ENCODE measurements at regions not wholly inside any gene's neighbourhood (a gene's known extent, or its start where the extent isn't known, plus 50 kb on each side); places are given as distances from the start of the nearest gene placed in this dataset.
A peak's percentile ranks its signal among the peaks of the same experiment; 100 is the strongest.

DNA sequence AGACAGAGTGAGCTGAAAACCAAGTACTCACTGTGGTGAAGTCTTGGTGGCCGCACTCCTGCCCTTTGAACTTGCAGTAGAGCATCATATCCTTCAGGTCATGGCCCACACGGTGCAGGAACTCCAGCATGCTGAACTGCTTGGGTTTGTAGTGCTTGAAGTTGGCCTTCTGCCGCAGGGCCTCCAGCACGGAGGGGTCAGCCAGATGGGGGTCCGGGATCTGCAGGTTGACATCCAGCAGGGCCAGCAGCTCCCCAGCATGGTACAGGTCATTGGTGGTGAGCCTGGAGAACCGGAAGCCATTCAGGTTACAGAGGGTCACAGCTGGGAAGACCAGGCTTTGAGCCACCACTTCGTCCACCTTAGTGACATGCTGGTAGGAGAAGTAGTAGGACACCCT lies 99.1 kb upstream of the CCL2 start:
- TF ChIP-seq, protein P1, sequence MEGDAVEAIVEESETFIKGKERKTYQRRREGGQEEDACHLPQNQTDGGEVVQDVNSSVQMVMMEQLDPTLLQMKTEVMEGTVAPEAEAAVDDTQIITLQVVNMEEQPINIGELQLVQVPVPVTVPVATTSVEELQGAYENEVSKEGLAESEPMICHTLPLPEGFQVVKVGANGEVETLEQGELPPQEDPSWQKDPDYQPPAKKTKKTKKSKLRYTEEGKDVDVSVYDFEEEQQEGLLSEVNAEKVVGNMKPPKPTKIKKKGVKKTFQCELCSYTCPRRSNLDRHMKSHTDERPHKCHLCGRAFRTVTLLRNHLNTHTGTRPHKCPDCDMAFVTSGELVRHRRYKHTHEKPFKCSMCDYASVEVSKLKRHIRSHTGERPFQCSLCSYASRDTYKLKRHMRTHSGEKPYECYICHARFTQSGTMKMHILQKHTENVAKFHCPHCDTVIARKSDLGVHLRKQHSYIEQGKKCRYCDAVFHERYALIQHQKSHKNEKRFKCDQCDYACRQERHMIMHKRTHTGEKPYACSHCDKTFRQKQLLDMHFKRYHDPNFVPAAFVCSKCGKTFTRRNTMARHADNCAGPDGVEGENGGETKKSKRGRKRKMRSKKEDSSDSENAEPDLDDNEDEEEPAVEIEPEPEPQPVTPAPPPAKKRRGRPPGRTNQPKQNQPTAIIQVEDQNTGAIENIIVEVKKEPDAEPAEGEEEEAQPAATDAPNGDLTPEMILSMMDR (IDR thresholded peaks at IDR 0.05; ENCODE audit: extremely low read depth, low read depth, low read length), result no peak
- DNase-seq (ENCODE audit: insufficient read length, low spot score, missing footprints), result peak; percentile 17
- Histone ChIP-seq H3K79me2 (ENCODE audit: insufficient read depth, low read length) (no peaks in the 10 kb centered on the region), H3K27me3 (ENCODE audit: insufficient read depth, low read length) (peaks cover 7% of the 10 kb centered on the region), H4K20me1 (ENCODE audit: insufficient read depth, low read length) (no peaks in the 10 kb centered on the region), H2AFZ (ENCODE audit: low read length) (no peak overlapping the region), H3K4me3 (ENCODE audit: insufficient read depth, low read length) (no peak overlapping the region), H3K4me1 (ENCODE audit: insufficient read depth, low read length) (no peaks in the 10 kb centered on the region), H3K27ac (ENCODE audit: low read depth, low read length) (no peak overlapping the region), H3K4me2 (ENCODE audit: insufficient read depth, low read length) (no peak overlapping the region), H3K9me3 (ENCODE audit: low read depth, low read length) (no peaks in the 10 kb centered on the region), H3K36me3 (ENCODE audit: insufficient read depth, low read length) (no peaks in the 10 kb centered on the region)

DNA sequence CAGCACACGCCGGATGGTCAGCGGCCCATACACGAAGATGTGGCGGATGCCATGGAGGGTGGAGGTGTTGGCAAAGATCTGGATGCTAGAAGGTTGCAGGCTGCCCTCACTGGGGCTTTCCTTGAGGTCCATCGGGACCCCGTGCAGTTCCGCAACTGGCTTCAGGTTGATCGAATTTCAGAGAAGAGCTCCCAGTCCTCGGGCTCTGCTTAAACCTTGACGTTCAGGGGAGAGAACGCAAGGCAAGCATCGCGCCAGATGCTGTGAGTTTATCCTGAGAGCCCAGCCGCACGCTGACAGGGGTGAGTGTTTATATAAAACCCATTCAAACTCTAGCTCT lies 98.7 kb upstream of the CCL2 start:
- Histone ChIP-seq H3K4me1 (ENCODE audit: insufficient read depth, low read length) (no peaks in the 10 kb centered on the region), H3K27me3 (ENCODE audit: insufficient read depth, low read length) (peaks cover 10% of the 10 kb centered on the region), H3K4me3 (ENCODE audit: insufficient read depth, low read length) (no peak overlapping the region), H3K79me2 (ENCODE audit: insufficient read depth, low read length) (no peaks in the 10 kb centered on the region), H3K4me2 (ENCODE audit: insufficient read depth, low read length) (no peak overlapping the region), H4K20me1 (ENCODE audit: insufficient read depth, low read length) (no peaks in the 10 kb centered on the region), H3K9me3 (ENCODE audit: low read depth, low read length) (no peaks in the 10 kb centered on the region), H3K27ac (ENCODE audit: low read depth, low read length) (no peak overlapping the region), H2AFZ (ENCODE audit: low read length) (no peak overlapping the region), H3K36me3 (ENCODE audit: insufficient read depth, low read length) (no peaks in the 10 kb centered on the region)
- TF ChIP-seq, protein P1 (IDR thresholded peaks at IDR 0.05; ENCODE audit: extremely low read depth, low read depth, low read length), result no peak
- DNase-seq (ENCODE audit: insufficient read length, low spot score, missing footprints), result no peak

- H3K27ac ChIP-seq (ENCODE audit: low read depth, low read length), result no peak overlapping the region
- no peaks in the 10 kb centered on the region for H3K79me2 ChIP-seq (ENCODE audit: insufficient read depth, low read length)
- H3K4me2 ChIP-seq (ENCODE audit: insufficient read depth, low read length), result no peak overlapping the region
- peaks cover 10% of the 10 kb centered on the region for H3K27me3 ChIP-seq (ENCODE audit: insufficient read depth, low read length)
- TF ChIP-seq, protein P1 (IDR thresholded peaks at IDR 0.05; ENCODE audit: extremely low read depth, low read depth, low read length), result no peak
- H3K36me3 ChIP-seq (ENCODE audit: insufficient read depth, low read length), result no peaks in the 10 kb centered on the region
- peak; percentile 64 for DNase-seq (ENCODE audit: insufficient read length, low spot score, missing footprints)
- H3K4me3 ChIP-seq (ENCODE audit: insufficient read depth, low read length), result no peak overlapping the region
- H3K9me3 ChIP-seq (ENCODE audit: low read depth, low read length), result no peaks in the 10 kb centered on the region
- no peaks in the 10 kb centered on the region for H4K20me1 ChIP-seq (ENCODE audit: insufficient read depth, low read length)
- no peaks in the 10 kb centered on the region for H3K4me1 ChIP-seq (ENCODE audit: insufficient read depth, low read length)
- H2AFZ ChIP-seq (ENCODE audit: low read length), result no peak overlapping the region
These were observed 98.1 kb upstream of the CCL2 start for GRCh38 chr17:34156741-34157589.

DNA sequence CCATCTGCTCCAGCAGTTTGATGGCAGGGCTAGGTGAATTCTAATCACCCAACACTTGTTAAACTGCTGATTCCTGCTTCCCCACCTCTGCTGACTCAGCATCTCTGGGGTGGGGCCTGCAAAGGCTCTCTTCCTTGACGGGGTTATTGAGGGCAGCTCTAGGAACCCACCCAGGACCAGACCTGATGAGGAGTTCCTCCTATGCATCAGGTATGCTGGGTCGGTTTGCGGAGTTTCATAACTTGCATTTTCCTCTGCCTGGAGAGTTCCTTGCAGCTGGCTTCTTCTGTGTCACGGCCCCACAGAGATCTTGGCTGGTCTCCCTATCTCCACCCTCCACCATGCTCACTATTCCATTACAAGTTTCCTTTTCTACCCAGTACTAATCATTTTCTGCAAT lies 93.4 kb upstream of the CCL2 start:
- Histone ChIP-seq H3K9me3 (ENCODE audit: low read depth, low read length) (no peaks in the 10 kb centered on the region), H3K36me3 (ENCODE audit: insufficient read depth, low read length) (no peaks in the 10 kb centered on the region), H3K4me3 (ENCODE audit: insufficient read depth, low read length) (no peak overlapping the region), H3K4me1 (ENCODE audit: insufficient read depth, low read length) (no peaks in the 10 kb centered on the region), H3K79me2 (ENCODE audit: insufficient read depth, low read length) (no peaks in the 10 kb centered on the region), H3K4me2 (ENCODE audit: insufficient read depth, low read length) (no peak overlapping the region), H4K20me1 (ENCODE audit: insufficient read depth, low read length) (no peaks in the 10 kb centered on the region), H3K27me3 (ENCODE audit: insufficient read depth, low read length) (peaks cover 14% of the 10 kb centered on the region), H3K27ac (ENCODE audit: low read depth, low read length) (no peak overlapping the region), H2AFZ (ENCODE audit: low read length) (no peak overlapping the region)
- DNase-seq (ENCODE audit: insufficient read length, low spot score, missing footprints), result peak; percentile 38
- TF ChIP-seq, protein P1 (IDR thresholded peaks at IDR 0.05; ENCODE audit: extremely low read depth, low read depth, low read length), result no peak
